Myocyte (in vitro differentiated cells): ENCODE measurements at regions not wholly inside any gene's neighbourhood (a gene's known extent, or its start where the extent isn't known, plus 50 kb on each side); places are given as distances from the start of the nearest gene placed in this dataset.
A peak's percentile ranks its signal among the peaks of the same experiment; 100 is the strongest.
"Not testable (repeated sequence)": the region's sequence is repeated elsewhere in the genome, so short reads cannot be mapped to it uniquely, and the experiment has no call there.

ENCODE experiments used
- DNase-seq: peaks from one replicate; pipeline ENCODE4 v3.0.0-alpha.2; 2012; ENCODE audit warnings: low read depth

DNA sequence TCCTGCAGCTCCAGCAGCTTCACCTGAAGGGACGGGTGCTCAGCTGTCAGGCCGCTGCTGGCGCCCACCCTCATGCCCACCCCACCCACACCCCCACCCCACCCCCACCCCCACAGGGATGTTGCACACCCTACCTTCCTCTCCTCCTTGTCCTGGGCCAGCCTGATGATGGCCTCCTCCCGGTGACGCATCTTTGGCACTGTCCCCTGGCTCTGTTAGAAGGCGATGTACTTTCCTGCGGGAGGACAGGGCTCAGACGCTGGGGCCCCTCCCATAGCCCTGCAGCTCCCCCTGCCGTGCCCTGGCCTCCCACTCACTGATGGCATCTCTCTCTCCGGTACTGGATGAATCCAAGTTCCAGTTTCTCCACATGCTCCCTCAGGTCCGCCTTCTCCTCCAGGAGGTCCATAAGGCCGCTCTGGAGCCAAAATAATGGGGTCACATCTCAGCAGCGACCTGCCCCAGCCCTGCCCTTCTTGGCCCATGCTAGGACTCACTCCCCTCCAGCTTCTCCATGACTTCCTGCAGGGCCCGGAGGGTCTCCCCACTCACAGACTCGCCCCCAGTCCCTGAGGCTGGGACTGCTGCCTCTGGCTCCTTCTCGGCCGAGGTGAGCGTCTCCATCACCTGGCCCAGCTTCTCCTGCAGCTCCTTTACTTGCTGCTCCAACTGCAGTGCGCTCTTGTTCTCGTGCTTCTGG, 55.2 kb downstream of the GOLGA8B start:
- DNase-seq: not testable (repeated sequence)

DNA sequence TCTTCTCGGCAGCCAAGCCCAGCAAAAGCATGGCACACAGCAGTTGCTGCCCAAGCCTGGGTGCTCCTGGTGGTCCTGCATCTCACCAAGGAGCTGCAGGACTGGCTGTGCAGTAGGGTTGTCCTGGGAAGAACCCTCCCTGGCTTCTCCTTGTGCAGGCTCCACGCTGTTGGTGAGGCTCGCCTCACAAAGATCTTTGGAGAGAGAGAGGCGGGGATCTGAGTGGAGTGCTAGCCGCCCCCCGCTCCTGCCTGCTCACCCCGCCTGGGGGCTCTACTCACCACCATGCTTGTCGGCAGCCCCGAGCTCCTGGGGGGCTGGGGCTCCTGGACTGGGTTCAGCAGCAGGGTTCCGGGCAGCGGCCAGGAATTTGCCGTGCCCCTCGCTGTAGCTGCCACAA, 55.8 kb downstream of the GOLGA8B start:
- DNase-seq: not testable (repeated sequence)

DNA sequence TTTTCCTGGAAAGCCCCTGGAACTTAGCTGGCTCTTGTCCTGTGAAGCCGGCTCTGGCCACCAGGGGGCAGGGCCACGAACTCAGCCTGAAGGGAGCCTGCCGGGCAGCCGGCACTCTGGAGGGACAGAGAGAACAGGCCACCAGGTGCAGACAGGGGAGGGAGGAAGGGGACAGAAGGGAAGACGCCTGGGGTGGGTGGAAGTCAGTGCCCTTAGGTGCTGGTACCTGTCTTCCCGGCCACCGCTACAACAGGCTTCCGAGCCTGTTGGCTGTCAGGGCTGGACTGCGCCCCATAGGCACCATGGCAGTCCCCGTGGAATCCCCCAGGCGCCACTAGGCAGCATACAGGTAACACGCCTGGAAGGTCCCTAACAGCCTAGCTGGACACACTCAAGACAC, 59.6 kb downstream of the GOLGA8B start:
- DNase-seq: peak; percentile 9

DNA sequence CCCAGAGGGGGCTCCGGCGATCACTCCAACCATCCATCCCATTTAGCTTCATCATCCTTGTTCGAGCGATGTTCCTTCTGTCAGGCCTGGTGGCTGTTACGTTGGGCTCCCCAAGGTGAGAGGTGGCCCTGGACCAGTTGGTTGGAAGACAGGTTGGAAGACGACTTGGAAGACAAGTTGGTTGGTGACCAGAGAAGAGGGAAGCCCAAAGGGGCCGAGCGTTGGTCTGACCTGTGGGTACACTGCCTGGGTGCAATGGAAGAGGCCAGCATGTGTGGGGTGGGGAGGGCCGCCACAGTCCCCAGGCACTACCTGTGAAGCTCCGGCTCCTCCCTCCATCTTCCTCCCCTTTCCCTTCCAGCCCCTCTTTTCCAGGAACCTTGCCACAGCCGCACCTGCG, 60.9 kb downstream of the GOLGA8B start:
- DNase-seq: not testable (repeated sequence)

DNA sequence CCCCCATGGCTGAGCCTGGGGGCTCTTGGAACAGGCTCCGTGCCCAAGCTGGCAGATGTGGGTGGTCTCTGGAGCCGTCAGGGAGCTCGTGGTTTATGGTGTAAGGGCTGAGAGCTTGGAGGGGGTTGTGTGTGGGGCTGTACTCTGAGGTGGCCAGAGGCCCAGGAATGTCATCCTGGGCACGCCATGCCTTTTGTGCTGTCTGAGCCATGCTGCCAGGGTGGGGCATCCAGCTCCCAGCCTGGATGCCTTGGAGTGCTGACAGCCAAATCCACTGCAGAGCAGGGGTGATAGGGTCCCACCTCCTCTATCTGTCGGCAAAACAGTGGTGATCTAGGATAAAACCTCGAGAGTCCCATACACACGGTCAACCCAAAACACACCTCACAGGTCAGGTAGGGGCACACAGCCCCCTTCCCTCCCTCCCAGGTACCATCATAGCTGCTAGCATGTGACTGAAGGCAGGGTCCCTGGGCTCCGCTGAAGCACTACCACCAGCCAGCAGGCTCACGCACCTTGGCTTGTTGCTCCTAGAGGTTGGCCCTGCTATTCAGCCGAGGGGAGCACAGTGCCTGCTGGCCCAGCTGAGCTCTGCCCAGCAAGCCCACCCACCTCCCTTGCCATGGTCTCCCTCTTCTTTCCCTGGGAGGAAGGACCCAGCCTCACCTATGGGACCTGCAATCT, 61.5 kb downstream of the GOLGA8B start:
- not testable (repeated sequence) for DNase-seq

DNA sequence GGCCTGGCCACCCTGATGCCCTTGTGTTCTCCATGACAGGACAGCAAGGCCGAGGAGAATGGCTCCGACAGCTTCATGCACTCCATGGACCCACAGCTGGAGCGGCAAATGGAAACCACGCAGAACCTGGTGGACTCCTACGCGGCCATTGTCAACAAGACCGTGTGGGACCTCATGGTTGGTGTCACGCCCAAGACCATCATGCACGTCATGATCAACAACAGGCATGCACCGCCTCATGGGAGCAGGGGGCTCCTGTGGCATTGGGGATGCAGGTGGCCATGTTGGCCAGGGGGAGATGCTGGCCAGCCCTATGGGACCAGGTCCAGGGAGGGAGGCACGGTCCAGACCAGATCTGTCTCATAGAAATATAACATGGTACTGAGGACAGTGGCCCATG, 62.9 kb downstream of the GOLGA8B start:
- no peak for DNase-seq

DNA sequence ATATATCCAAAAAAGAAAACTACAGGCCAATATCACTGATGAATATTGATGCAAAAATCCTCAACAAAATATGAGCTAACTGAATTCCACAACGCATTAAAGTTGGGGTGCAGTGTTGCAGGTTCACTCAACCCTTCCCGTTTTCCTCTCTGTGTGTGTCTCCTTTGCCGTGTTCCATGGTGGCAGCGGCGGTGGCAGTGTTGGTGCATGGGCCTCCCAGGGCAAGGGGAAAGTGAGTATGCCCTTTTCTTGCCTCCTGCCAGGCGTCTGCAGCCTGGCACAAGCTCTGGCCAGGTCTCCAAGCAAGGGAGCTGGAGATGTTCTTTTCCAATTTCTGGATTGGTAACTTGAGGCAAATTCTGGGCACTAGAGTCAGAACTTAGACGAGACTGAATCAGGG, 63.4 kb downstream of the GOLGA8B start:
- not testable (repeated sequence) for DNase-seq

DNA sequence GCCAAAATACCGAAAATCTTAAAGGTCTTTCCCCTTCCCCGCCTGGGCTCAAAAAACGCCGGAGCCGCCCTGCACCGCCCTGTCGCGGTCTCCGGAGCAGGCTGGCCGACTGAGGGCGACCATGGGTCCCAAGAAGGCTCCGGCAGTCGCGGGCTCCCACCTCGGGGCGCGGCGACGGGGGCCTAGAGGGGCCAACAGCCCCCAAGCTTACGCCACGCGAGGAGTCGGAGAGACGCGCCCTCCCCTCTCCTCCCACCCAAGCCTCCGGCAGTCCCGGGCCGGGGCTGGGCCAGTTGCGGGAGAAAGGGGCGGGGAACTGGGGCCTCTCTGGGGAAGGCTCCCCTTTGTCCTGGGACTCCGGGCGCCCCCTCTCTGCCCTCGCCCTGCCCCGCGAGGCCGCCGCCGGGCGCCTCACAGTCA, 69.2 kb downstream of the GOLGA8B start:
- peak; percentile 75 for DNase-seq

DNA sequence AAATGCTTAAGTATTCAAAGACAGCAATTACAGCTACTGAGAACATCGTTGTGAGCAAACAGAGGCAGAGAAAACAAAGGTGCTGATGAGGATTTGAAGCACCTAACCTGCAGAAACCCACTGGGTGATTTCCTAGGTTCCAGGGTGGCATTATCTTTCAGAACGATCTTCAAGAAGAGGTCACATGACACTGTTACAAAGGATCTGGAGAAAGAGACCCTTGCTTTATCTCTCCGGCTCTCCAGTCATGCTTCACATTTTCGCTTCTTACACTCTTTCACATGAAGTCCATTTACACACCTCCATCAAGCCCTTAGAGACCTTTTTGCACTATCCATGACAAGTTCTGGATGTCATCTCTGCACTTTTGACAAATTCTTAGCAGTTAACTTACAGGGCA, 70.8 kb downstream of the GOLGA8B start:
- no peak for DNase-seq

DNA sequence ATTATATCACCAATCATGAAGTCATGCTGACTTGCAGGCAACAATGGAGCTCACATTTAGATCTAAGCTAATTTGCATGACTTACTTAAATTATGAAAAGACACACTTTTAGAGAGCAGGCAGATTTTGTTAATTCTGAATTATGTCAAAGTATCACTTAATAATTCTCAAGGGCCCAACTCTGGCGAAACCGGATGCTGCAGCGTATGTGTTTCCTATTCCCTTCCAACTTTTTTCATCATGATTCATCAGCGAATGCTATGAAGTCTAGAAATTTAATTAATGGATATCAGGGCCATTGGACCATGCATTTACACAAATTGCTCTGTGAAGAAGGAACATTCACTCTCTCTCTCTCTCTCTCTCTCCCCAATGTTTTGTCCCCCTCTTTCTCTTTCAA, 63.5 kb upstream of the GOLGA8A start:
- DNase-seq: no peak

DNA sequence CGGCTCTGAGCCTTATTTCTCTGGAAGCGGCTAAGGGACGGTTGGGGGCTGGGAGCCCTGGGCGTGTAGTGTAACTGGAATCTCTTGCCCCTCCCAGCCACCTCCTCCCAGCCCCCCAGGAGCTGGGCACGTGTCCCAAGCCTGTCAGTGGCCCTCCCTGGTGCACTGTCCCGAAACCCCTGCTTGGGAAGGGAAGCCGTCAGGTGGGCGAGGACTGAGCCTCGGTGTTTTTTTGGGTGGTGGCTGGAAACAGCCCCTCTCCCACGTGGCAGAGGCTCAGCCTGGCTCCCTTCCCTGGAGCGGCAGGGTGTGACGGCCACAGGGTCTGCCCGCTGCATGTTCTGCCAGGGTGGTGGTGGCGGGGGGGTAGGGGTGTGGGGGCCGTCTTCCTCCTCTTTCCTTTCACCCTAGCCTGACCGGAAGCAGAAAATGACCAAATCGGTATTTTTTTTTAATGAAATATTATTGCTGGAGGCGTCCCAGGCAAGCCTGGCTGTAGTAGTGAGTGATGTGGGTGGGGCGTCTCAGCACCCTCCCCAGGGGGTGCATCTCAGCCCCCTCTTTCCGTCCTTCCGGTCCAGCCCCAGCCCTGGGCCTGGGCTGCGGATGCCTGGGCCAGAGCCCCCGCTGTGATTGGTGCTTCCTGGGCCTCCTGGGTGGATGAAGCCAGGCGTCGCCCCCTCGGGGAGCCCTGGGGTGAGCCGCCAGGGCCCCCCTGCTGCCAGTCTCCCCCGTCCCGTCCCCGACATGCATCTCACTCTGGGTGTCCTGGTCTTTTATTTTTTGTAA, 58.8 kb upstream of the GOLGA8A start:
- no peak for DNase-seq

DNA sequence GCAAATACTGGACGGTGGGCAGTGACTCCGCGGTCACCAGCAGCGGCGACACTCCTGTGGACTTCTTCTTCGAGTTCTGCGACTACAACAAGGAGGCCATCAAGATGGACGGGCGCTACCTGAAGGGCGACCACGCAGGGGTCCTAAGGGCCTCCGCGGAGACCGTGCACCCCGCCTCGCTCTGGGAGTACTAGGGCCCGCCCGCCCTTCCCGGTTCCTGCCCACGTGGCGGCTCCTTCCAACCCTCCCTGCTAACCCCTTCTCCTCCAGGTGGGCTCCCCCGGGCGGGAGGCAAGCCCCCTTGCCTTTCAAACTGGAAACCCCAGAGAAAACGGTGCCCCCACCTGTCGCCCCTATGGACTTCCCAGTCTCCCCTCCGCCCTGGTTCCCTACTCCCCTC, 58.1 kb upstream of the GOLGA8A start:
- not testable (repeated sequence) for DNase-seq

DNA sequence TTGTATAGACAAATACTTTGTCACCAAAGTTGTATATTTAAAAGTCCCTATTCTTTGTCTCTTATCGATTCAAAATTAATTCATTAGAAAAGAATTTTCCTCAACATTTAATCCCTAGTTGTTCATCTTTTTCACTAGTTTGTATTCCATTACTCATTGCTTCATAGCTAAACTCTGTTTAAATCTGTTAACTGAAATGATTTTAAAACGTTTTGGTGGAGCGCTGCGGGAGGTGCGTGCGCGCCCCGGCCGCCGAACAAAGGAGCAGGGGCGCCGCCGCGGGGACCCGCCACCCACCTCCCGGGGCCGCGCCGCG, 56.4 kb upstream of the GOLGA8A start:
- no peak for DNase-seq

DNA sequence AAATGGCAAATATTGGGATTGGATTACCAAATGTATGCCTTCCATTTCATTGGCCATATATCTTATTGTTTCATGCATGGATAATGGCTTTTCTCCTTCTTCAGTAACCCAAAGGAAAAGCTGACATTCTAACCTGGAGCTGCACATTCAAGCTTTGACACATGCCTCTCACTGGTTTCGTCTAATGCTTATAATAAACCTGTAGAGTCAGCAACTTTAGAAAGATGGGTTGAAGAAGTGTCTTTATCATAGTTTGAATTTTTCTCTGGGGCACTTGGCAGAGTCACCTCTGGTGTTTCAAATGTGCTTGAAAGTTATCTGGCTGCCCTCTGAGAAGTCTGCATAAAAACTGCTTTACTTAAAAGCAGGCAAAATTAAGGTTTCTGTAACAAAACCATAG, 55.4 kb upstream of the GOLGA8A start:
- no peak for DNase-seq

DNA sequence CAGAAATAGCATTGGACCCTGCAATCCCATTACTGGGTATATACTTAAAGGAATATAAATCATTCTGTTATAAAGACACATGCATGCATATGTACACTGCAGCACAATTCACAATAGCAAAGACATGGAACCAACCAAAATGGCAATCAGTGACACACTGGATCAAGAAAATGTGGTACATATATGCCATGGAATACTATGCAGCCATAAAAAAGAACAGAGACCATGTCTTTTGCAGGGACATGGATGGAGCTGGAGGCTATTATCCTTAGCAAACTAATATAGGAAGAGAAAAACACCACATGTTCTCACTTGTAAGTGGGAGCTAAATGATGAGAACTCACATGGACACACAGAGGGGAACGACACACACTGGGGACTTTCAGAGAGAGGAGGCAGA, 53.9 kb upstream of the GOLGA8A start:
- not testable (repeated sequence) for DNase-seq

DNA sequence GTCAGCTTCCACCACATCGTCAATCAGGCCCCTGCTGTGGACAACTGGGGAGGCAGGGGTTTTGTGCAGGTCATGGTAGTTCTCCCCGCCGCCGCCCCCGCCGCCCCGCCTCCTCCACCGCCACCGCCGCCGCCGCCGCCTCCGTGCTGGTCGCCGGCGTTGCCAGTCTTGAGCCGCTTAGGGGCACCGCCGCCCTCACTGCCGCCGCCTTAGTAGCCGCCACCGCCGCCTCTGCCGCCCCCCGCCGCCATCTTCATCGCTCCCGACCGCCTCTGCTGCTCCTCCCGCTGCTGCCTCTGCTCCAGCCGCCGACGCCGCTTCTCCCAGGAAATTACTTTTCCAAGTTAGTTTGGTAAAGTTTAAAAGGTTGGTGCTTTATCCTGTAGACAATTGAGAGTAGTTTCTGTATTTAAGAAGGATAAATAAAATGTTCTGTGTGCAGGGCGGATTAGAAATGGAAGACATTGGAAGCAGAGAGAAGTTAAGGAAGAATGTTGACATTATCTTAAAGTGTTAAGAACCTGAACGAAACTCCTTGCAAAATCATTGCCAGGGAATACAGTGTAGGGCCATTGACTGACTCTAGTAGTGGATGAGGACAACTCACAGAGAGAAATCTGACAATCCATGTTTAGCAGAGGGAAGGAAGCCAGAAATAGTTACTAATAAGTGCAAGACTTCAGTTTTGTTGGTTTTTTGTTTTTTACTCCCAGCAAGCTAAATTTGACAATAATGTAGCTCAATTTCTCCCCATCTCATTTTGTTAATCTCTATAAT, 53.0 kb upstream of the GOLGA8A start:
- DNase-seq: no peak

DNA sequence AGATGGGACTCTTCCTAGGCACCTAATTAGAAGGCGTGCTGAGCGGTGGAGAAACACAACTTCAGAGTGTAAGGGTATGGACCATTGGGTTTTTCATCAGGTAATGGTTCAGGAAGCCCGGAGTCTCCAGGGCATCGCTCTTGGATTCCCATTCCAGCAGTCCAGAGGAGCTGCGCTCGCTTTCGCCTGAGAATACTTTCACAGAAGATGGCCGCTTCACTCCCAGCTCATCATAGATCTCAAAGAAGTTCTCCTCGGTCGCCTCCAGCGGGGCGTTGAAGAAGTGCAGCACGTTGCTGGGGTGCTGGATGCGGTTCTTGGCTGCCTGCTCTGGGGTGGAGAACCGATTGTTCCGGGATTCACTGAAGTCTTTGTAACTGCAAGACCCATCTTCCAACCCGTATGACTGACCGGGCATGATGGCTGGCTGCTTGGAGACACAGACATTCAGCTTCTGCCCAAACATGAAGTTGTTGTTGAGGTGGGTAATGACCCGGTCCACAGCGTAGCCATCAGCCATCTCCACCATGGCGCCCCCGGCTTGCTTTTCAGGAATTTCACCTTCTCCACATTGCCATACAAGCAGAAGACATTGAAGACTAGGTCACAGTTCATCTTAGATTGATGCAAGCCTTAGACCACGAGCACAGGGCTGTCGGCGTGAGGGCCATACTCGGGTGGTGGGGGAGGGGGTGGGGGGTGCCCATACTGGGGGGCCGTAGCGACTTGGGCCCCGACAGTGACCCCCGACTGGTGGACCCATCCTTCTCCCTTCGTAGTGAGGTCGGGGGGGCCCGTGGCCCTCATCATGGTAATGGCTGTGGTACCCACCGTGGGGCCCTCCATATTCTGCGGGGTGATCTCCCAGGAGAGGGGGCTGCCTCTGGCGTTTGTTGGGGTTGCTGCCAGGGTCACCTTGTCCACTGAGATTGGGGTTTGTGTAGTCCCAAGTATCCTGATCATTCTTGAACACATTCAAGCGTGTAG, 51.7 kb upstream of the GOLGA8A start:
- not testable (repeated sequence) for DNase-seq
